HEK293 (cell line): ENCODE measurements at regions not wholly inside any gene's neighbourhood (a gene's known extent, or its start where the extent isn't known, plus 50 kb on each side); places are given as distances from the start of the nearest gene placed in this dataset.
A peak's percentile ranks its signal among the peaks of the same experiment; 100 is the strongest.

Experiments
- CTCF ChIA-PET: fragments of 350-600 bp; formaldehyde crosslinking; extraction: SDS; loops from one replicate; lab custom pipeline; 2021; ENCODE audit warnings: antibody characterized with exemption; lab: Yijun Ruan, JAX
- POLR2A ChIA-PET: fragments of 300-600 bp; formaldehyde crosslinking; extraction: SDS; loops from one replicate; lab custom pipeline; 2020; ENCODE audit warnings: antibody characterized with exemption, inconsistent platforms; lab: Yijun Ruan, JAX
- H3K27ac ChIP-seq: fragments of 200-500 bp; sonication (Bioruptor generic); 2 replicates; pipeline ENCODE4 v1.5.1; 2014; ENCODE audit warnings: low read depth, low read length, control low read depth, inconsistent platforms; ENCODE audit errors: extremely low read depth
- H3K36me3 ChIP-seq, 2 experiments: fragments of 200-500 bp in 1 of 2; sonication (Bioruptor generic) in 1 of 2; 1 replicate in 1 of 2; 2 replicates in 1 of 2; pipeline ENCODE4 v1.5.1; 2014 to 2017; ENCODE audit warnings: inconsistent platforms in 2 of 2, low read length in 2 of 2; ENCODE audit not compliant: control insufficient read depth in 2 of 2, insufficient read depth in 1 of 2
- H3K4me1 ChIP-seq: fragments of 200-500 bp; sonication (Bioruptor generic); 2 replicates; pipeline ENCODE4 v1.5.1; 2014; ENCODE audit warnings: mild to moderate bottlenecking, low read length, inconsistent platforms; ENCODE audit not compliant: control insufficient read depth, insufficient read depth
- H3K4me3 ChIP-seq: 2 replicates; pipeline ENCODE4 v1.5.1; 2011; ENCODE audit warnings: low read depth, mild to moderate bottlenecking, control low read depth, low read length, moderate library complexity
- H3K9me3 ChIP-seq: fragments of 200-500 bp; sonication (Bioruptor generic); 2 replicates; pipeline ENCODE4 v1.5.1; 2014; ENCODE audit warnings: low read depth, low read length, inconsistent platforms; ENCODE audit not compliant: control insufficient read depth, insufficient read depth
- GLIS2 ChIP-seq: fragments of 450-650 bp; formaldehyde crosslinking; IDR thresholded peaks from 2 replicates; pipeline ENCODE4 v1.5.1; 2016; ENCODE audit warnings: missing biosample characterization, missing genetic modification characterization
- MZF1 ChIP-seq: fragments of 450-650 bp; formaldehyde crosslinking; IDR thresholded peaks from 2 replicates; pipeline ENCODE4 v1.5.1; 2017; ENCODE audit warnings: missing biosample characterization, missing genetic modification characterization, borderline replicate concordance
- REST ChIP-seq: fragments of 450-650 bp; formaldehyde crosslinking; IDR thresholded peaks from 2 replicates; pipeline ENCODE4 v1.5.1; 2016; ENCODE audit warnings: missing biosample characterization, missing genetic modification characterization
- SCRT1 ChIP-seq: fragments of 450-650 bp; formaldehyde crosslinking; IDR thresholded peaks from 2 replicates; pipeline ENCODE4 v1.5.1; 2016; ENCODE audit warnings: missing biosample characterization, missing genetic modification characterization, borderline replicate concordance
- SCRT2 ChIP-seq: fragments of 450-650 bp; formaldehyde crosslinking; IDR thresholded peaks from 2 replicates; pipeline ENCODE4 v1.5.1; 2016; ENCODE audit warnings: missing biosample characterization, missing genetic modification characterization
- SETDB1 ChIP-seq: IDR thresholded peaks from one replicate; pipeline ENCODE4 v1.6.1; 2017; ENCODE audit warnings: mild to moderate bottlenecking, low read length, moderate library complexity, mixed read lengths; ENCODE audit not compliant: insufficient read length
- ZNF121 ChIP-seq: fragments of 450-650 bp; formaldehyde crosslinking; IDR thresholded peaks from 2 replicates; pipeline ENCODE4 v1.5.1; 2016; ENCODE audit warnings: missing biosample characterization, missing genetic modification characterization
- ZNF138 ChIP-seq: fragments of 450-650 bp; formaldehyde crosslinking; IDR thresholded peaks from 2 replicates; pipeline ENCODE4 v1.5.1; 2016; ENCODE audit warnings: missing biosample characterization, missing genetic modification characterization, borderline replicate concordance
- ZNF175 ChIP-seq: fragments of 450-650 bp; formaldehyde crosslinking; IDR thresholded peaks from 2 replicates; pipeline ENCODE4 v1.5.1; 2016; ENCODE audit warnings: missing biosample characterization, missing genetic modification characterization
- ZNF18 ChIP-seq: fragments of 450-650 bp; formaldehyde crosslinking; IDR thresholded peaks from 2 replicates; pipeline ENCODE4 v1.5.1; 2016; ENCODE audit warnings: missing biosample characterization, missing genetic modification characterization
- ZNF23 ChIP-seq: fragments of 450-650 bp; formaldehyde crosslinking; IDR thresholded peaks from 2 replicates; pipeline ENCODE4 v1.5.1; 2016; ENCODE audit warnings: missing biosample characterization, missing genetic modification characterization, borderline replicate concordance
- ZNF341 ChIP-seq: fragments of 450-650 bp; formaldehyde crosslinking; IDR thresholded peaks from 2 replicates; pipeline ENCODE4; 2016; ENCODE audit warnings: low read depth, missing biosample characterization, missing genetic modification characterization
- ZNF555 ChIP-seq: fragments of 450-650 bp; formaldehyde crosslinking; conservative IDR thresholded peaks from 2 replicates; pipeline ENCODE4 v1.5.1; 2017; ENCODE audit warnings: missing biosample characterization, mild to moderate bottlenecking, missing genetic modification characterization, inconsistent platforms
- ZNF664 ChIP-seq: fragments of 450-650 bp; formaldehyde crosslinking; IDR thresholded peaks from 2 replicates; pipeline ENCODE4 v1.5.1; 2016; ENCODE audit warnings: missing biosample characterization, missing genetic modification characterization
- ZNF76 ChIP-seq: fragments of 450-650 bp; formaldehyde crosslinking; IDR thresholded peaks from 2 replicates; pipeline ENCODE4; 2016; ENCODE audit warnings: low read depth, missing biosample characterization, missing genetic modification characterization, borderline replicate concordance
- ZNF791 ChIP-seq: fragments of 450-650 bp; formaldehyde crosslinking; IDR thresholded peaks from 2 replicates; pipeline ENCODE4 v1.5.1; 2016; ENCODE audit warnings: missing biosample characterization, missing genetic modification characterization
- ZSCAN16 ChIP-seq: fragments of 450-650 bp; formaldehyde crosslinking; IDR thresholded peaks from 2 replicates; pipeline ENCODE4 v1.5.1; 2016; ENCODE audit warnings: missing biosample characterization, missing genetic modification characterization
- ZSCAN18 ChIP-seq: fragments of 450-650 bp; formaldehyde crosslinking; IDR thresholded peaks from 2 replicates; pipeline ENCODE4 v1.5.1; 2016; ENCODE audit warnings: missing biosample characterization, missing genetic modification characterization

- Histone ChIP-seq H3K4me3 (no peak overlapping the region), H3K4me1 (no peaks in the 10 kb centered on the region), H3K9me3 (no peaks in the 10 kb centered on the region), H3K27ac (no peak overlapping the region), H3K36me3 (no peaks in the 10 kb centered on the region)
- ChIA-PET CTCF (interaction anchor here (0.8 to 0.9 kb wide), 2 partner anchors 140 kb away, joined by 3 to 4 read pairs; no protein-coding TSS in a partner anchor), POLR2A (no interaction called here)
- no peak for TF ChIP-seq MZF1
- 0 out of 2 replicates have a peak, but pooled peaks have one; percentile 15 for TF ChIP-seq SCRT1 (tag by site-specific recombination)
- no peak for TF ChIP-seq ZNF664
- TF ChIP-seq ZNF121 (tag by site-specific recombination), result no peak
- TF ChIP-seq ZNF791, result no peak
- TF ChIP-seq ZNF341 (tag by site-specific recombination), result no peak
- TF ChIP-seq ZNF76 (tag by site-specific recombination), result no peak
- TF ChIP-seq SCRT2 (tag by site-specific recombination), result peak; percentile 40; the same call in 1 of the 2 replicates
Measured at GRCh38 chr20:56690531-56691175, 61.5 kb downstream of the TFAP2C start.

- ChIA-PET CTCF (interaction anchor here (0.8 kb wide), 1 partner anchor 141 kb away, joined by 4 read pairs; no protein-coding TSS in a partner anchor), POLR2A (interaction anchor here (0.7 kb wide), 1 partner anchor 348 kb away, joined by 3 read pairs; no protein-coding TSS in a partner anchor)
- no peaks in the 10 kb centered on the region for H3K9me3 ChIP-seq
- H3K4me1 ChIP-seq, result no peaks in the 10 kb centered on the region
- no peak overlapping the region for H3K4me3 ChIP-seq
- H3K36me3 ChIP-seq, result no peaks in the 10 kb centered on the region
- TF ChIP-seq ZNF18 (no peak), SCRT2 (tag by site-specific recombination) (no peak), ZSCAN16 (tag by site-specific recombination) (no peak), ZNF23 (tag by site-specific recombination) (no peak), ZSCAN18 (tag by site-specific recombination) (no peak), REST (tag by site-specific recombination) (no peak), ZNF555 (no peak), ZNF175 (no peak), GLIS2 (no peak), SETDB1 (no peak), ZNF138 (tag by site-specific recombination) (no peak)
- H3K27ac ChIP-seq, result no peak overlapping the region
Measured at GRCh38 chr20:56691325-56691998, 62.4 kb downstream of the TFAP2C start.
